K562 (cell line): ENCODE measurements at regions not wholly inside any gene's neighbourhood (a gene's known extent, or its start where the extent isn't known, plus 50 kb on each side); places are given as distances from the start of the nearest gene placed in this dataset.

ENCODE experiments used
- ATAC-seq: fragments of 200-7000 bp; cut with Tn5 transposase; 3 replicates; pipeline ENCODE4 v1.9.1; 2020; ENCODE audit warnings: moderate library complexity
- BruUV-seq: library from RNA; stranded (reverse); fragments of 400-500 nt; replicated peaks from 2 replicates; lab custom pipeline; 2021; lab: Mats Ljungman, UMichigan
- CTCF ChIA-PET: fragments of 300-600 bp; formaldehyde crosslinking; extraction: SDS; loops from one replicate; lab custom pipeline; 2021; ENCODE audit warnings: low intra/inter-chr PET ratio; lab: Yijun Ruan, JAX
- POLR2A ChIA-PET: fragments of 300-600, 350-650 bp; sonication (Branson Sonifier 250); formaldehyde crosslinking; extraction: SDS; loops from one replicate; lab custom pipeline; 2021; ENCODE audit warnings: antibody characterized with exemption, inconsistent platforms; lab: Yijun Ruan, JAX
- DNase-seq, 4 experiments: peaks; one replicate each; pipeline versions ENCODE4 v3.0.0 to v3.0.0-alpha.2; 2011 to 2018; ENCODE audit warnings: low spot score in 3 of 4, mixed read lengths in 3 of 4; ENCODE audit errors: extremely low read depth in 1 of 4
- FAIRE-seq: peaks from 2 replicates; lab custom pipeline; 2011; peaks lifted over from hg19 to GRCh38; lab: Jason Lieb, UNC
- H2AFZ ChIP-seq: 2 replicates; pipeline ENCODE4 v1.6.0; 2011; ENCODE audit warnings: low read depth, low read length, control low read depth, inconsistent platforms
- H3K27ac ChIP-seq: fragments of 200-600 bp; 3 replicates; pipeline ENCODE4 v1.8.0; 2011; ENCODE audit warnings: low read depth, mild to moderate bottlenecking, control low read depth, inconsistent platforms, low read length, moderate library complexity, mixed read lengths; ENCODE audit errors: extremely low read depth
- H3K27me3 ChIP-seq, 2 experiments: fragments of 300-600 bp in 1 of 2; 2 replicates in 1 of 2; 3 replicates in 1 of 2; pipeline versions ENCODE4 v1.6.0 to v1.8.0; 2011; ENCODE audit warnings: inconsistent platforms in 2 of 2, low read length in 2 of 2, mild to moderate bottlenecking in 1 of 2, mixed read lengths in 1 of 2, moderate library complexity in 1 of 2; ENCODE audit not compliant: control insufficient read depth in 2 of 2, insufficient read depth in 2 of 2
- H3K36me3 ChIP-seq: fragments of 300-600 bp; 3 replicates; pipeline ENCODE4 v1.8.0; 2011; ENCODE audit warnings: mild to moderate bottlenecking, low read length, inconsistent platforms; ENCODE audit not compliant: control insufficient read depth, insufficient read depth
- H3K4me1 ChIP-seq, 2 experiments: fragments of 200-600 bp in 1 of 2; replicated peaks in 1 of 2; 2 replicates in 1 of 2; 3 replicates in 1 of 2; pipeline versions ENCODE4 v1.5.1 to v1.8.0; 2011; ENCODE audit warnings: inconsistent platforms in 2 of 2, low read length in 2 of 2, mild to moderate bottlenecking in 1 of 2, mixed read lengths in 1 of 2, moderate library complexity in 1 of 2; ENCODE audit not compliant: control insufficient read depth in 2 of 2, insufficient read depth in 2 of 2
- H3K4me2 ChIP-seq: 2 replicates; pipeline ENCODE4 v1.6.1; 2011; ENCODE audit warnings: low read length, control low read depth, inconsistent platforms, mixed read lengths; ENCODE audit not compliant: insufficient read depth
- H3K4me3 ChIP-seq: fragments of 200-600 bp; sonication (generic), shearing (Covaris generic); 2 replicates; pipeline ENCODE4 v1.5.1; 2016; ENCODE audit warnings: control low read depth, inconsistent platforms
- H3K79me2 ChIP-seq: fragments of 200-600 bp; 3 replicates; pipeline ENCODE4 v1.8.0; 2011; ENCODE audit warnings: low read length, inconsistent platforms; ENCODE audit not compliant: control insufficient read depth, insufficient read depth
- H3K9ac ChIP-seq, 2 experiments: 2 replicates each; pipeline versions ENCODE4 v1.6.0 to v1.6.1; 2011; ENCODE audit warnings: low read depth in 2 of 2, low read length in 2 of 2, control low read depth in 1 of 2, inconsistent platforms in 1 of 2, mild to moderate bottlenecking in 1 of 2, mixed read lengths in 1 of 2; ENCODE audit not compliant: insufficient read depth in 1 of 2
- H3K9me1 ChIP-seq: one replicate; pipeline ENCODE4 v1.6.0; 2011; ENCODE audit warnings: inconsistent platforms, mild to moderate bottlenecking, low read length, moderate library complexity; ENCODE audit not compliant: control insufficient read depth, insufficient read depth
- H3K9me3 ChIP-seq: replicated peaks from 2 replicates; pipeline ENCODE4 v1.5.1; 2011; ENCODE audit warnings: low read depth, low read length, inconsistent platforms; ENCODE audit not compliant: control insufficient read depth, insufficient read depth
- H4K20me1 ChIP-seq: replicated peaks from 2 replicates; pipeline ENCODE4 v1.6.1; 2011; ENCODE audit warnings: low read length, inconsistent platforms, mixed read lengths; ENCODE audit not compliant: control insufficient read depth, insufficient read depth
- ASH1L ChIP-seq: fragments of 450-650 bp; IDR thresholded peaks from 2 replicates; pipeline ENCODE4 v1.6.1; 2018; ENCODE audit warnings: borderline replicate concordance, mild to moderate bottlenecking, low read depth; ENCODE audit not compliant: partially characterized antibody
- ATF1 ChIP-seq, 2 experiments: fragments of 450-650 bp in 1 of 2; IDR thresholded peaks; 2 replicates each; pipeline ENCODE4 v1.6.1; 2016; ENCODE audit warnings: missing compliant biosample characterization in 1 of 2, missing genetic modification characterization in 1 of 2
- ATF7 ChIP-seq: fragments of 450-650 bp; IDR thresholded peaks from 2 replicates; pipeline ENCODE4 v1.7.1; 2014; ENCODE audit warnings: mild to moderate bottlenecking, moderate library complexity
- COPS2 ChIP-seq: fragments of 450-650 bp; conservative IDR thresholded peaks from 2 replicates; pipeline ENCODE4 v1.6.1; 2016; ENCODE audit warnings: mild to moderate bottlenecking, moderate library complexity
- ELF1 ChIP-seq: fragments of 200-800 bp; sonication (Bioruptor generic); IDR thresholded peaks from 2 replicates; pipeline ENCODE4 v1.6.1; 2016; ENCODE audit warnings: missing genetic modification characterization, missing compliant biosample characterization
- FOSL1 ChIP-seq: fragments of 200-800 bp; sonication (Bioruptor generic); conservative IDR thresholded peaks from 2 replicates; pipeline ENCODE4 v1.6.1; 2016; ENCODE audit warnings: missing genetic modification characterization, missing compliant biosample characterization
- HDAC8 ChIP-seq: fragments of 450-650 bp; IDR thresholded peaks from 2 replicates; pipeline ENCODE4 v1.6.1; 2016; ENCODE audit warnings: mild to moderate bottlenecking, missing genetic modification characterization, moderate library complexity, missing compliant biosample characterization
- HMGN3 ChIP-seq: IDR thresholded peaks from 2 replicates; pipeline ENCODE4 v1.6.1; 2011; ENCODE audit warnings: borderline replicate concordance, low read depth, mild to moderate bottlenecking, mixed read lengths, low read length; ENCODE audit not compliant: insufficient read length; ENCODE audit errors: extremely low read depth
- MEIS2 ChIP-seq: fragments of 450-650 bp; IDR thresholded peaks from 2 replicates; pipeline ENCODE4 v1.6.1; 2014; ENCODE audit warnings: mild to moderate bottlenecking; ENCODE audit not compliant: partially characterized antibody
- SMARCA5 ChIP-seq: fragments of 450-650 bp; IDR thresholded peaks from 2 replicates; pipeline ENCODE4 v1.6.1; 2016
- SMARCE1 ChIP-seq: fragments of 450-650 bp; IDR thresholded peaks from 2 replicates; pipeline ENCODE4 v1.7.1; 2016; ENCODE audit warnings: mild to moderate bottlenecking
- ZNF197 ChIP-seq: fragments of 200-800 bp; sonication (Bioruptor generic); IDR thresholded peaks from 2 replicates; pipeline ENCODE4 v1.6.1; 2016; ENCODE audit warnings: low read depth, missing genetic modification characterization, missing compliant biosample characterization
- WGBS: fragments of 100-300 bp; shearing (Covaris generic); methylation state at CpG from one replicate; pipeline ENCODE4 v1.1.6; 2016; ENCODE audit warnings: low coverage, mixed read lengths; ENCODE audit not compliant: insufficient coverage; ENCODE audit errors: missing lambda C conversion rate; 5-methylcytosine and 5-hydroxymethylcytosine counted together
- in situ Hi-C: fragments of 300-500 bp; cut with MboI; formaldehyde crosslinking; loops from 4 replicates; pipeline ENCODE4 v1.15.0; 2018; ENCODE audit warnings: inconsistent platforms, mixed read lengths
- intact Hi-C: fragments of 100-400 bp; cut with micrococcal nuclease; formaldehyde crosslinking; loops from 2 replicates; pipeline ENCODE4 v1.14.2; 2022
- TF ChIP-seq, protein P1 (sequence below): fragments of 450-650 bp; IDR thresholded peaks from 2 replicates; pipeline ENCODE4 v1.6.1; 2016
- TF ChIP-seq, protein P2 (sequence below): sonication (generic); formaldehyde crosslinking; IDR thresholded peaks from 2 replicates; pipeline ENCODE4 v1.8.0; 2022; ENCODE audit warnings: mild to moderate bottlenecking, missing genetic modification reagents, borderline replicate concordance
- TF ChIP-seq, protein P3 (sequence below): fragments of 450-650 bp; IDR thresholded peaks from 2 replicates; pipeline ENCODE4 v1.6.1; 2018; ENCODE audit warnings: mild to moderate bottlenecking, low read depth; ENCODE audit not compliant: partially characterized antibody
- TF ChIP-seq, protein P4 (sequence below): fragments of 250-450 bp; sonication (Bioruptor Pico); IDR thresholded peaks from 2 replicates; pipeline ENCODE4 v1.8.0; 2021; ENCODE audit warnings: mild to moderate bottlenecking, moderate library complexity
- TF ChIP-seq, protein P5 (sequence below): sonication (generic); formaldehyde crosslinking; IDR thresholded peaks from 2 replicates; pipeline ENCODE4 v1.8.0; 2022; ENCODE audit warnings: missing genetic modification reagents, mild to moderate bottlenecking, moderate library complexity, borderline replicate concordance

DNA sequence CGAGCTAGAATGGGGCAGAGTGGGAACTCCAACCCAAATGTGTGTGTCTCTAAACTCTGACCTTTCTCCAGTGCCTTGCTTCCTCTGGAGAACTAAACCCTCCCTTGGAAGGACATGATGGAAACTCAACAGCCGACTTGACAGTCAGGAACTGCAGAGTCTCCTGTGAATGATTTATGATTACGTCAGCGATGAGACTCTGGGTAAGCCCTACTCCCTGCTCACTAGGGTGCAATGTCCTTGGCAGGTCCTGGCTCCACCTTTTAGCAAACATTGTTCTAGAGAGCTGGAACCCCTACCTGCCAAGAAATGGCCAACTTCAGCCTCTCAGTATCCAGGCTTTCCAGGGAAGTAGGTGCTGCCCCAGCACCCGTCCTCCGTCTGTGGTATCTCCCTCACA, 96.1 kb upstream of the CD82 start:
- H3K9ac ChIP-seq: no peak overlapping the region
- in situ Hi-C loops: no loop called here
- no peak overlapping the region for H3K27ac ChIP-seq
- H2AFZ ChIP-seq: no peak overlapping the region
- H3K79me2 ChIP-seq: no peaks in the 10 kb centered on the region
- H3K9me1 ChIP-seq: no peaks in the 10 kb centered on the region
- H4K20me1 ChIP-seq: no peaks in the 10 kb centered on the region
- peaks cover 10 to 55% of the 10 kb centered on the region in 2 experiments for H3K27me3 ChIP-seq
- H3K4me3 ChIP-seq: no peak overlapping the region
- FAIRE-seq (no peak), ATAC-seq (no peak), DNase-seq (no peak)
- CTCF ChIA-PET: no interaction called here
- intact Hi-C loops: no loop called here
- no peaks in the 10 kb centered on the region for H3K4me1 ChIP-seq
- H3K36me3 ChIP-seq: no peaks in the 10 kb centered on the region
- POLR2A ChIA-PET: interaction anchor here (0.8 kb wide), 1 partner anchor 11 kb away, joined by 4 read pairs; no protein-coding TSS in a partner anchor
- 0% methylated on average over 6 of the region's 6 CpGs for WGBS
- peaks cover 4% of the 10 kb centered on the region for H3K9me3 ChIP-seq
- no TSS peak for BruUV-seq
- H3K4me2 ChIP-seq: no peak overlapping the region
- TF ChIP-seq ELF1 (tag) (no peak), ATF7 (peak; percentile 73; the same call in 1 of the 2 replicates), ZNF197 (CRISPR knock-in tag) (no peak), MEIS2 (peak; percentile 78), HMGN3 (no peak), COPS2 (no peak), SMARCA5 (no peak), ASH1L (no peak), HDAC8 (tag) (no peak), FOSL1 (no peak), SMARCE1 (no peak), ATF1 (CRISPR knock-in tag; IDR thresholded peaks at IDR 0.05) (no peak), ATF1 (tag; IDR thresholded peaks at IDR 0.05) (no peak)
- TF ChIP-seq, protein P1, sequence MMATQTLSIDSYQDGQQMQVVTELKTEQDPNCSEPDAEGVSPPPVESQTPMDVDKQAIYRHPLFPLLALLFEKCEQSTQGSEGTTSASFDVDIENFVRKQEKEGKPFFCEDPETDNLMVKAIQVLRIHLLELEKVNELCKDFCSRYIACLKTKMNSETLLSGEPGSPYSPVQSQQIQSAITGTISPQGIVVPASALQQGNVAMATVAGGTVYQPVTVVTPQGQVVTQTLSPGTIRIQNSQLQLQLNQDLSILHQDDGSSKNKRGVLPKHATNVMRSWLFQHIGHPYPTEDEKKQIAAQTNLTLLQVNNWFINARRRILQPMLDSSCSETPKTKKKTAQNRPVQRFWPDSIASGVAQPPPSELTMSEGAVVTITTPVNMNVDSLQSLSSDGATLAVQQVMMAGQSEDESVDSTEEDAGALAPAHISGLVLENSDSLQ: peak; percentile 66
- TF ChIP-seq, protein P2, sequence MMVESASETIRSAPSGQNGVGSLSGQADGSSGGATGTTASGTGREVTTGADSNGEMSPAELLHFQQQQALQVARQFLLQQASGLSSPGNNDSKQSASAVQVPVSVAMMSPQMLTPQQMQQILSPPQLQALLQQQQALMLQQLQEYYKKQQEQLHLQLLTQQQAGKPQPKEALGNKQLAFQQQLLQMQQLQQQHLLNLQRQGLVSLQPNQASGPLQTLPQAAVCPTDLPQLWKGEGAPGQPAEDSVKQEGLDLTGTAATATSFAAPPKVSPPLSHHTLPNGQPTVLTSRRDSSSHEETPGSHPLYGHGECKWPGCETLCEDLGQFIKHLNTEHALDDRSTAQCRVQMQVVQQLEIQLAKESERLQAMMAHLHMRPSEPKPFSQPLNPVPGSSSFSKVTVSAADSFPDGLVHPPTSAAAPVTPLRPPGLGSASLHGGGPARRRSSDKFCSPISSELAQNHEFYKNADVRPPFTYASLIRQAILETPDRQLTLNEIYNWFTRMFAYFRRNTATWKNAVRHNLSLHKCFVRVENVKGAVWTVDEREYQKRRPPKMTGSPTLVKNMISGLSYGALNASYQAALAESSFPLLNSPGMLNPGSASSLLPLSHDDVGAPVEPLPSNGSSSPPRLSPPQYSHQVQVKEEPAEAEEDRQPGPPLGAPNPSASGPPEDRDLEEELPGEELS (CRISPR knock-in tag): no peak
- TF ChIP-seq, protein P3, sequence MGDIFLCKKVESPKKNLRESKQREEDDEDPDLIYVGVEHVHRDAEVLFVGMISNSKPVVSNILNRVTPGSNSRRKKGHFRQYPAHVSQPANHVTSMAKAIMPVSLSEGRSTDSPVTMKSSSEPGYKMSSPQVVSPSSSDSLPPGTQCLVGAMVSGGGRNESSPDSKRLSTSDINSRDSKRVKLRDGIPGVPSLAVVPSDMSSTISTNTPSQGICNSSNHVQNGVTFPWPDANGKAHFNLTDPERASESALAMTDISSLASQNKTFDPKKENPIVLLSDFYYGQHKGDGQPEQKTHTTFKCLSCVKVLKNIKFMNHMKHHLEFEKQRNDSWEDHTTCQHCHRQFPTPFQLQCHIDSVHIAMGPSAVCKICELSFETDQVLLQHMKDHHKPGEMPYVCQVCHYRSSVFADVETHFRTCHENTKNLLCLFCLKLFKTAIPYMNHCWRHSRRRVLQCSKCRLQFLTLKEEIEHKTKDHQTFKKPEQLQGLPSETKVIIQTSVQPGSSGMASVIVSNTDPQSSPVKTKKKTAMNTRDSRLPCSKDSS: no peak
- TF ChIP-seq, protein P4, sequence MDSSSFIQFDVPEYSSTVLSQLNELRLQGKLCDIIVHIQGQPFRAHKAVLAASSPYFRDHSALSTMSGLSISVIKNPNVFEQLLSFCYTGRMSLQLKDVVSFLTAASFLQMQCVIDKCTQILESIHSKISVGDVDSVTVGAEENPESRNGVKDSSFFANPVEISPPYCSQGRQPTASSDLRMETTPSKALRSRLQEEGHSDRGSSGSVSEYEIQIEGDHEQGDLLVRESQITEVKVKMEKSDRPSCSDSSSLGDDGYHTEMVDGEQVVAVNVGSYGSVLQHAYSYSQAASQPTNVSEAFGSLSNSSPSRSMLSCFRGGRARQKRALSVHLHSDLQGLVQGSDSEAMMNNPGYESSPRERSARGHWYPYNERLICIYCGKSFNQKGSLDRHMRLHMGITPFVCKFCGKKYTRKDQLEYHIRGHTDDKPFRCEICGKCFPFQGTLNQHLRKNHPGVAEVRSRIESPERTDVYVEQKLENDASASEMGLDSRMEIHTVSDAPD (CRISPR knock-in tag): no peak
- TF ChIP-seq, protein P5, sequence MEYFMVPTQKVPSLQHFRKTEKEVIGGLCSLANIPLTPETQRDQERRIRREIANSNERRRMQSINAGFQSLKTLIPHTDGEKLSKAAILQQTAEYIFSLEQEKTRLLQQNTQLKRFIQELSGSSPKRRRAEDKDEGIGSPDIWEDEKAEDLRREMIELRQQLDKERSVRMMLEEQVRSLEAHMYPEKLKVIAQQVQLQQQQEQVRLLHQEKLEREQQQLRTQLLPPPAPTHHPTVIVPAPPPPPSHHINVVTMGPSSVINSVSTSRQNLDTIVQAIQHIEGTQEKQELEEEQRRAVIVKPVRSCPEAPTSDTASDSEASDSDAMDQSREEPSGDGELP (CRISPR knock-in tag): no peak
